ENCODE measurements at regions not wholly inside any gene's neighbourhood (a gene's known extent, or its start where the extent isn't known, plus 50 kb on each side); places are given as distances from the start of the nearest gene placed in this dataset.

- no peak for TF ChIP-seq POLR2A (IDR thresholded peaks at IDR 0.05)
- TF ChIP-seq, protein P1, sequence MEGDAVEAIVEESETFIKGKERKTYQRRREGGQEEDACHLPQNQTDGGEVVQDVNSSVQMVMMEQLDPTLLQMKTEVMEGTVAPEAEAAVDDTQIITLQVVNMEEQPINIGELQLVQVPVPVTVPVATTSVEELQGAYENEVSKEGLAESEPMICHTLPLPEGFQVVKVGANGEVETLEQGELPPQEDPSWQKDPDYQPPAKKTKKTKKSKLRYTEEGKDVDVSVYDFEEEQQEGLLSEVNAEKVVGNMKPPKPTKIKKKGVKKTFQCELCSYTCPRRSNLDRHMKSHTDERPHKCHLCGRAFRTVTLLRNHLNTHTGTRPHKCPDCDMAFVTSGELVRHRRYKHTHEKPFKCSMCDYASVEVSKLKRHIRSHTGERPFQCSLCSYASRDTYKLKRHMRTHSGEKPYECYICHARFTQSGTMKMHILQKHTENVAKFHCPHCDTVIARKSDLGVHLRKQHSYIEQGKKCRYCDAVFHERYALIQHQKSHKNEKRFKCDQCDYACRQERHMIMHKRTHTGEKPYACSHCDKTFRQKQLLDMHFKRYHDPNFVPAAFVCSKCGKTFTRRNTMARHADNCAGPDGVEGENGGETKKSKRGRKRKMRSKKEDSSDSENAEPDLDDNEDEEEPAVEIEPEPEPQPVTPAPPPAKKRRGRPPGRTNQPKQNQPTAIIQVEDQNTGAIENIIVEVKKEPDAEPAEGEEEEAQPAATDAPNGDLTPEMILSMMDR (IDR thresholded peaks at IDR 0.05) = no peak
- no peak for DNase-seq
- no peak for ATAC-seq
- Histone ChIP-seq H3K36me3 (no peaks in the 10 kb centered on the region), H3K27me3 (no peaks in the 10 kb centered on the region), H3K4me3 (no peak overlapping the region), H3K4me1 (peaks cover 0 to 14% (median 8%) of the 10 kb centered on the region in 12 donors), H3K9me3 (no peaks in the 10 kb centered on the region), H3K27ac (no peak overlapping the region)
- intact Hi-C loops (cut with DNase I) = loop anchor here in 2 of 10 donors (5.0 kb wide), 2 partner anchors 379 to 624 kb away; no protein-coding TSS in a partner anchor
- WGBS, 4 donors = 50 to 79% (median 62%) methylated on average over 4 of the region's 4 CpGs
Measured at GRCh38 chr10:44306147-44306710, 78.7 kb downstream of the CXCL12 start.

- Histone ChIP-seq H3K9me3 (no peaks in the 10 kb centered on the region), H3K4me1 (peaks cover 0 to 8% (median 0%) of the 10 kb centered on the region in 12 donors), H3K27me3 (no peaks in the 10 kb centered on the region), H3K27ac (no peak overlapping the region), H3K4me3 (no peak overlapping the region), H3K36me3 (no peaks in the 10 kb centered on the region)
- TF ChIP-seq, protein P1 (IDR thresholded peaks at IDR 0.05) = no peak
- TF ChIP-seq POLR2A (IDR thresholded peaks at IDR 0.05) = no peak
- no peak for ATAC-seq
- DNase-seq = no peak
- intact Hi-C loops (cut with DNase I) = no loop called here
- 67 to 78% (median 70%) methylated on average over 6 of the region's 6 CpGs for WGBS, 4 donors
Measured at GRCh38 chr10:44301781-44302355, 83.0 kb downstream of the CXCL12 start.

GRCh38 chr10:44300666-44301649, 83.9 kb downstream of the CXCL12 start:
- peak in 3 of 4 donors; percentile 68 to 83 (median 76) for ATAC-seq
- Histone ChIP-seq H3K4me3 (no peak overlapping the region), H3K36me3 (no peaks in the 10 kb centered on the region), H3K27me3 (no peaks in the 10 kb centered on the region), H3K9me3 (no peaks in the 10 kb centered on the region), H3K4me1 (peaks cover 0 to 8% (median 2%) of the 10 kb centered on the region in 12 donors), H3K27ac (no peak overlapping the region)
- TF ChIP-seq, protein P1 (IDR thresholded peaks at IDR 0.05) = no peak
- TF ChIP-seq POLR2A (IDR thresholded peaks at IDR 0.05) = no peak
- peak in 3 of 5 donors; percentile 44 to 67 (median 65) for DNase-seq
- 49 to 72% (median 66%) methylated on average over 6 to 7 of the region's 7 CpGs for WGBS, 4 donors
- intact Hi-C loops (cut with DNase I) = no loop called here

GRCh38 chr10:44298713-44299112, 86.2 kb downstream of the CXCL12 start:
- intact Hi-C loops (cut with DNase I) = no loop called here
- no peak for DNase-seq
- TF ChIP-seq, protein P1 (IDR thresholded peaks at IDR 0.05) = no peak
- no peak for TF ChIP-seq POLR2A (IDR thresholded peaks at IDR 0.05)
- no peaks in the 10 kb centered on the region for H3K27me3 ChIP-seq
- no peak for ATAC-seq
- peaks cover 0 to 20% (median 7%) of the 10 kb centered on the region in 12 donors for H3K4me1 ChIP-seq
- WGBS, 4 donors = 88 to 96% (median 93%) methylated on average over 4 of the region's 4 CpGs
- H3K4me3 ChIP-seq = no peak overlapping the region
- no peaks in the 10 kb centered on the region for H3K36me3 ChIP-seq
- no peak overlapping the region for H3K27ac ChIP-seq
- H3K9me3 ChIP-seq = no peaks in the 10 kb centered on the region
